IMR-90 (cell line): ENCODE measurements at regions not wholly inside any gene's neighbourhood (a gene's known extent, or its start where the extent isn't known, plus 50 kb on each side); places are given as distances from the start of the nearest gene placed in this dataset.
"Not testable (repeated sequence)": the region's sequence is repeated elsewhere in the genome, so short reads cannot be mapped to it uniquely, and the experiment has no call there.

Experiments
- ATAC-seq: fragments of 200-7000 bp; cut with Tn5 transposase; 2 replicates; pipeline ENCODE4 v1.9.1; 2020; ENCODE audit warnings: low read depth, mild to moderate bottlenecking, moderate library complexity
- BruUV-seq: library from RNA; stranded (reverse); fragments of 400-500 nt; replicated peaks from 2 replicates; lab custom pipeline; 2021; lab: Mats Ljungman, UMichigan
- CTCF ChIA-PET: fragments of 300-600 bp; formaldehyde crosslinking; extraction: SDS; loops from one replicate; lab custom pipeline; 2021; ENCODE audit warnings: antibody characterized with exemption; lab: Yijun Ruan, JAX
- POLR2A ChIA-PET: fragments of 300-600 bp; sonication (Branson Sonifier 250); formaldehyde crosslinking; loops from one replicate; lab custom pipeline; 2022; ENCODE audit warnings: antibody characterized with exemption; ENCODE audit not compliant: unreplicated experiment; lab: Charles Lee
- DNase-seq: peaks from one replicate; pipeline ENCODE4 v3.0.0; 2013
- H2AFZ ChIP-seq: replicated peaks from 2 replicates; pipeline ENCODE3; 2013; ENCODE audit warnings: low read length, mild to moderate bottlenecking; ENCODE audit not compliant: poor library complexity
- H2AK5ac ChIP-seq: 2 replicates; pipeline ENCODE4 v1.6.1; 2013; ENCODE audit warnings: low read depth, low read length, inconsistent platforms
- H2AK9ac ChIP-seq: replicated peaks from 2 replicates; pipeline ENCODE3; 2013; ENCODE audit warnings: mild to moderate bottlenecking, low read depth, low read length, moderate library complexity; ENCODE audit not compliant: poor library complexity
- H2BK120ac ChIP-seq: 2 replicates; pipeline ENCODE4 v1.6.1; 2013; ENCODE audit warnings: low read depth, low read length, inconsistent platforms
- H2BK15ac ChIP-seq: 3 replicates; pipeline ENCODE4 v1.6.1; 2013; ENCODE audit warnings: low read depth, low read length, inconsistent platforms
- H2BK20ac ChIP-seq: 2 replicates; pipeline ENCODE4 v1.6.1; 2013; ENCODE audit warnings: low read depth, mild to moderate bottlenecking, inconsistent platforms, low read length, moderate library complexity
- H2BK5ac ChIP-seq: 2 replicates; pipeline ENCODE4 v1.6.1; 2013; ENCODE audit warnings: mild to moderate bottlenecking, low read depth, low read length, inconsistent platforms; ENCODE audit not compliant: poor library complexity, severe bottlenecking
- H3K14ac ChIP-seq: replicated peaks from 2 replicates; pipeline ENCODE4 v1.6.1; 2013; ENCODE audit warnings: low read depth, low read length, inconsistent platforms
- H3K18ac ChIP-seq: 2 replicates; pipeline ENCODE4 v1.6.1; 2013; ENCODE audit warnings: low read depth, low read length, control low read depth
- H3K23ac ChIP-seq: 2 replicates; pipeline ENCODE4 v1.6.1; 2013; ENCODE audit warnings: low read depth, low read length, inconsistent platforms
- H3K27ac ChIP-seq: 2 replicates; pipeline ENCODE4 v1.5.1; 2013; ENCODE audit warnings: mild to moderate bottlenecking, control low read depth, low read length; ENCODE audit not compliant: insufficient read depth
- H3K27me3 ChIP-seq: 2 replicates; pipeline ENCODE4 v1.6.1; 2013; ENCODE audit warnings: low read length; ENCODE audit not compliant: control insufficient read depth, insufficient read depth
- H3K36me3 ChIP-seq: 2 replicates; pipeline ENCODE4 v1.6.1; 2013; ENCODE audit warnings: low read length, mixed read lengths; ENCODE audit not compliant: control insufficient read depth, insufficient read depth
- H3K4ac ChIP-seq: 2 replicates; pipeline ENCODE4 v1.6.1; 2013; ENCODE audit warnings: low read depth, low read length, inconsistent platforms
- H3K4me1 ChIP-seq: 2 replicates; pipeline ENCODE4 v1.6.1; 2013; ENCODE audit warnings: low read length, mixed read lengths; ENCODE audit not compliant: control insufficient read depth, insufficient read depth
- H3K4me2 ChIP-seq: 2 replicates; pipeline ENCODE4 v1.6.1; 2013; ENCODE audit warnings: low read depth, mild to moderate bottlenecking, control low read depth, low read length, moderate library complexity
- H3K4me3 ChIP-seq: 2 replicates; pipeline ENCODE4 v1.5.1; 2013; ENCODE audit warnings: low read depth, mild to moderate bottlenecking, control low read depth, low read length, moderate library complexity; ENCODE audit not compliant: insufficient read depth
- H3K56ac ChIP-seq: 2 replicates; pipeline ENCODE4 v1.6.1; 2013; ENCODE audit warnings: low read length, inconsistent platforms; ENCODE audit not compliant: insufficient read depth; ENCODE audit errors: extremely low read depth
- H3K79me1 ChIP-seq, 2 experiments: 2 replicates each; pipeline ENCODE4 v1.6.1; 2013; ENCODE audit warnings: low read length in 2 of 2, inconsistent platforms in 1 of 2, low read depth in 1 of 2
- H3K9ac ChIP-seq: 2 replicates; pipeline ENCODE4 v1.6.1; 2013; ENCODE audit warnings: low read depth, low read length, control low read depth
- H3K9me1 ChIP-seq: 2 replicates; pipeline ENCODE4 v1.6.1; 2013; ENCODE audit warnings: low read length, inconsistent platforms; ENCODE audit not compliant: insufficient read depth
- H3K9me3 ChIP-seq: 2 replicates; pipeline ENCODE4 v1.6.1; 2013; ENCODE audit warnings: low read length; ENCODE audit not compliant: control insufficient read depth, insufficient read depth
- H4K20me1 ChIP-seq: 2 replicates; pipeline ENCODE4 v1.6.1; 2013; ENCODE audit warnings: low read length, inconsistent platforms; ENCODE audit not compliant: insufficient read depth
- H4K5ac ChIP-seq: 2 replicates; pipeline ENCODE4 v1.6.1; 2013; ENCODE audit warnings: mild to moderate bottlenecking, low read depth, low read length, control low read depth
- H4K8ac ChIP-seq, 2 experiments: 2 replicates each; pipeline ENCODE4 v1.6.1; 2013; ENCODE audit warnings: low read depth in 2 of 2, low read length in 2 of 2, control low read depth in 1 of 2, inconsistent platforms in 1 of 2
- H4K91ac ChIP-seq: 2 replicates; pipeline ENCODE4 v1.6.1; 2013; ENCODE audit warnings: low read depth, low read length, inconsistent platforms; ENCODE audit not compliant: insufficient read depth
- WGBS, 2 experiments: methylation state at CpG; one replicate each; pipeline versions ENCODE4 v1.1.5 to v1.1.7; 2013; ENCODE audit warnings: missing lambda C conversion rate in 2 of 2; ENCODE audit not compliant: insufficient read length in 1 of 2; ENCODE audit errors: extremely low coverage in 2 of 2; 5-methylcytosine and 5-hydroxymethylcytosine counted together
- dilution Hi-C: fragments of 300-500 bp; cut with HindIII; formaldehyde crosslinking; loops from one replicate; pipeline ENCODE4 v1.14.3; 2018; ENCODE audit warnings: low sequenced_read_pairs; ENCODE audit not compliant: unreplicated experiment
- in situ Hi-C: fragments of 300-500 bp; cut with MboI; formaldehyde crosslinking; loops from 3 replicates; pipeline ENCODE4 v1.14.3; 2019; ENCODE audit warnings: low sequenced_read_pairs, inconsistent platforms, mixed read lengths
- intact Hi-C: fragments of 100-400 bp; cut with micrococcal nuclease; formaldehyde crosslinking; loops from 2 replicates; pipeline ENCODE4 v1.10.0; 2022

- H4K20me1 ChIP-seq, H3K9me1 ChIP-seq, ATAC-seq, H3K18ac ChIP-seq, H2BK120ac ChIP-seq, BruUV-seq, H3K4me2 ChIP-seq, H3K79me1 ChIP-seq, H2BK15ac ChIP-seq, H3K56ac ChIP-seq, H3K9me3 ChIP-seq, intact Hi-C loops, H2BK20ac ChIP-seq, H2AK9ac ChIP-seq, H3K23ac ChIP-seq, H3K9ac ChIP-seq, H3K4me1 ChIP-seq, H4K91ac ChIP-seq, H3K14ac ChIP-seq, H2BK5ac ChIP-seq, H3K27me3 ChIP-seq, POLR2A ChIA-PET, H4K5ac ChIP-seq, dilution Hi-C loops, H3K27ac ChIP-seq, H3K4me3 ChIP-seq, CTCF ChIA-PET, H4K8ac ChIP-seq, in situ Hi-C loops, H3K4ac ChIP-seq, H2AK5ac ChIP-seq, H2AFZ ChIP-seq, DNase-seq, H3K36me3 ChIP-seq: not testable (repeated sequence)
- WGBS, 2 experiments, result 86% methylated on average over 5 of the region's 18 CpGs; no CpG with 5 or more reads in 1 of the 2 experiments
These were observed 224.9 kb downstream of the TMEM121 start for GRCh38 chr14:105751291-105751751.

- H2BK120ac ChIP-seq, H2BK5ac ChIP-seq, CTCF ChIA-PET, H3K27ac ChIP-seq, H3K9ac ChIP-seq, H2AK9ac ChIP-seq, dilution Hi-C loops, H3K18ac ChIP-seq, H2BK20ac ChIP-seq, H4K8ac ChIP-seq, ATAC-seq, H3K9me1 ChIP-seq, H3K79me1 ChIP-seq, H2AK5ac ChIP-seq, H3K4ac ChIP-seq, H4K91ac ChIP-seq, H4K20me1 ChIP-seq, H4K5ac ChIP-seq, H3K36me3 ChIP-seq, DNase-seq, H3K4me1 ChIP-seq, H3K4me2 ChIP-seq, H2BK15ac ChIP-seq, intact Hi-C loops, BruUV-seq, POLR2A ChIA-PET, H3K23ac ChIP-seq, H3K56ac ChIP-seq, H3K4me3 ChIP-seq, H3K14ac ChIP-seq, H2AFZ ChIP-seq, H3K27me3 ChIP-seq, H3K9me3 ChIP-seq, in situ Hi-C loops: not testable (repeated sequence)
- no CpG with 5 or more reads among the region's 7 CpGs for WGBS, 2 experiments
These were observed 226.0 kb downstream of the TMEM121 start for GRCh38 chr14:105752420-105752819.
